Choroid plexus epithelial cell (primary cell): ENCODE measurements at regions not wholly inside any gene's neighbourhood (a gene's known extent, or its start where the extent isn't known, plus 50 kb on each side); places are given as distances from the start of the nearest gene placed in this dataset.

Experiments
- DNase-seq: peaks from one replicate; pipeline ENCODE4 v3.0.0-alpha.2; 2010; ENCODE audit warnings: low read depth
- H3K4me3 ChIP-seq: 2 replicates; pipeline ENCODE4 v1.5.1; 2011; ENCODE audit warnings: low read depth, mild to moderate bottlenecking, control low read depth, low read length, moderate library complexity
- TF ChIP-seq, protein P1 (sequence below): conservative IDR thresholded peaks from 2 replicates; pipeline ENCODE4 v1.5.1; 2011; ENCODE audit warnings: low read depth, mild to moderate bottlenecking, control low read depth, inconsistent platforms, low read length, moderate library complexity

- no peak overlapping the region for H3K4me3 ChIP-seq
Observed at GRCh38 chr3:151558661-151559060, 97.8 kb upstream of the IGSF10 start.

GRCh38 chr3:151557068-151557840, 96.4 kb upstream of the IGSF10 start:
- DNase-seq = no peak
- TF ChIP-seq, protein P1, sequence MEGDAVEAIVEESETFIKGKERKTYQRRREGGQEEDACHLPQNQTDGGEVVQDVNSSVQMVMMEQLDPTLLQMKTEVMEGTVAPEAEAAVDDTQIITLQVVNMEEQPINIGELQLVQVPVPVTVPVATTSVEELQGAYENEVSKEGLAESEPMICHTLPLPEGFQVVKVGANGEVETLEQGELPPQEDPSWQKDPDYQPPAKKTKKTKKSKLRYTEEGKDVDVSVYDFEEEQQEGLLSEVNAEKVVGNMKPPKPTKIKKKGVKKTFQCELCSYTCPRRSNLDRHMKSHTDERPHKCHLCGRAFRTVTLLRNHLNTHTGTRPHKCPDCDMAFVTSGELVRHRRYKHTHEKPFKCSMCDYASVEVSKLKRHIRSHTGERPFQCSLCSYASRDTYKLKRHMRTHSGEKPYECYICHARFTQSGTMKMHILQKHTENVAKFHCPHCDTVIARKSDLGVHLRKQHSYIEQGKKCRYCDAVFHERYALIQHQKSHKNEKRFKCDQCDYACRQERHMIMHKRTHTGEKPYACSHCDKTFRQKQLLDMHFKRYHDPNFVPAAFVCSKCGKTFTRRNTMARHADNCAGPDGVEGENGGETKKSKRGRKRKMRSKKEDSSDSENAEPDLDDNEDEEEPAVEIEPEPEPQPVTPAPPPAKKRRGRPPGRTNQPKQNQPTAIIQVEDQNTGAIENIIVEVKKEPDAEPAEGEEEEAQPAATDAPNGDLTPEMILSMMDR = no peak

More at GRCh38 chr3:151558661-151559060, 97.8 kb upstream of the IGSF10 start:
- TF ChIP-seq, protein P1 = no peak
- peak; percentile 46 for DNase-seq

DNA sequence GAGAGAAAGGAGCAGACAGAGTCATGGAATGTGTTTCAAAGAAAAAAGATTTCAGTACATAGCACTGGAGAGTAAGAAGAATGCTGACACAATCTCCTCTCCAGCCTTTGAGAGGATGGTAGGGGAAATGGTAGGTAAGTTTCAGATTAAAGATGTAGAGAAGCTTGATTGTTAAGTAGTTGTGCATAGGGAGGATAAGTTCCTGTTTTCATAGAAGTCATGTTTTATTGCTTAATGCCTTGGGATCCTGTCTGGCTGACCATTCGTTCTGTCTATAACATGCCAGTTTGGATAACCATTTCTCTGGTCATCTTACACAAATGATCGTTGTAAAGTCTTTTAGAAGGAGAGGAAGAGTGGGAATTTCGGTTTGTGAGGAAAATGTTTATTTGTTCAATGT, 95.7 kb upstream of the IGSF10 start:
- H3K4me3 ChIP-seq = no peak overlapping the region
- TF ChIP-seq, protein P1 = no peak
- DNase-seq = no peak

More at GRCh38 chr3:151557068-151557840, 96.4 kb upstream of the IGSF10 start:
- H3K4me3 ChIP-seq = no peak overlapping the region

- no peak overlapping the region for H3K4me3 ChIP-seq
- DNase-seq = no peak
- TF ChIP-seq, protein P1 = no peak
Observed at GRCh38 chr3:151555523-151555922, 94.7 kb upstream of the IGSF10 start.

DNA sequence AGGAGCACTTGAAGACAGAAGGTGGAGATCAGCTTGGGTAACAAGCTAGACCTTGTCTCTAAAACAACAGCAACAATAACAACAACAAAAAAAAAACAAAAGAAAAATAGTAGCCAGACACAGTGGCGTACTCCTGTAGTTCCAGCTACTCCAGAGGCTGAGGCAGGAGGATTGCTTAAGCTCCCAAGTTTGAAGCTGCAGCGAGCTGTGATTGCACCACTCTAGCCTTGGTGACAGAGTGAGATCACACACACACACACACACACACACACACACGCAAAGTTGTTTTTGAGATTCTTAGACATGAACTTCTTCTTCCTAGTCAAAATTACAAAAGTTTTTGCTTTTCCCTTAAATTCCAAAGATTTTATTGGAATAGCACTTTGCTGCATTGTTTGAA, 93.0 kb upstream of the IGSF10 start:
- H3K4me3 ChIP-seq = no peak overlapping the region
- TF ChIP-seq, protein P1 = no peak
- peak; percentile 89 for DNase-seq

DNA sequence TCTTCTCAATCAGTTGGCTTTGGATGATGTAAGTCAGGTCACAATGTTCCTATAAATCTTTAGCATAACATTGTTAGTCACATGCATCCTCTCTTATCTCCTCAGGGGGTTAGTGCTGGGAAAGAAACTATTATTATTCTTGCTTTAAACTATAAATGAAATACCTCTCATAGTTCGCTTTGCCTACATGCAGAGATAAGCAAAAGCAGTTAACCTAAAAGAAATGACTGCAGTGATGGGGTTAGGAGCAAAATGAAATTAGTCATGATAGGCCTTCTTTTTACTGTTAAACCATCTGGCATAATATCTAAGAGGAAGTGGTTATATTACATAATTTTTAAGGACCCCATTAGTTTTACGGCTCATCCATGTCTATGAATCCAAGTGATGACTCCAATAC, 91.7 kb upstream of the IGSF10 start:
- TF ChIP-seq, protein P1 = no peak
- peak; percentile 81 for DNase-seq
- H3K4me3 ChIP-seq = no peak overlapping the region

GRCh38 chr3:151550642-151551041, 89.8 kb upstream of the IGSF10 start:
- TF ChIP-seq, protein P1 = no peak
- H3K4me3 ChIP-seq = no peak overlapping the region
- DNase-seq = no peak
